HS-5 (cell line): ENCODE measurements at regions not wholly inside any gene's neighbourhood (a gene's known extent, or its start where the extent isn't known, plus 50 kb on each side); places are given as distances from the start of the nearest gene placed in this dataset.

Experiments used
- DNase-seq: peaks from one replicate; pipeline ENCODE4 v3.0.0-alpha.2; 2012; ENCODE audit warnings: low read depth

- no peak for DNase-seq
Observed at GRCh38 chr2:128578406-128579390, 260.0 kb upstream of the HS6ST1 start.

- no peak for DNase-seq
Observed at GRCh38 chr2:128579825-128580224, 261.2 kb upstream of the HS6ST1 start.

GRCh38 chr2:128580988-128581848 lies 262.6 kb upstream of the HS6ST1 start:
- DNase-seq: no peak

GRCh38 chr2:128581849-128582244 lies 263.2 kb upstream of the HS6ST1 start:
- no peak for DNase-seq

- peak; percentile 31 for DNase-seq
Observed at GRCh38 chr2:128584296-128584890, 265.7 kb upstream of the HS6ST1 start.

- DNase-seq: peak; percentile 25
Observed at GRCh38 chr2:128585706-128586105, 267.0 kb upstream of the HS6ST1 start.

GRCh38 chr2:128589681-128590080 lies 271.0 kb upstream of the HS6ST1 start:
- no peak for DNase-seq

GRCh38 chr2:128590309-128591021 lies 271.8 kb upstream of the HS6ST1 start:
- no peak for DNase-seq

GRCh38 chr2:128591022-128591860 lies 272.6 kb upstream of the HS6ST1 start:
- DNase-seq: no peak

GRCh38 chr2:128591861-128592822 lies 273.5 kb upstream of the HS6ST1 start:
- DNase-seq: no peak

- DNase-seq: no peak
Observed at GRCh38 chr2:128593518-128593878, 274.8 kb upstream of the HS6ST1 start.

GRCh38 chr2:128593879-128594650 lies 275.4 kb upstream of the HS6ST1 start:
- no peak for DNase-seq

GRCh38 chr2:128594651-128594910 lies 275.9 kb upstream of the HS6ST1 start:
- DNase-seq: no peak

GRCh38 chr2:128594953-128595677 lies 276.4 kb upstream of the HS6ST1 start:
- no peak for DNase-seq

GRCh38 chr2:128595763-128596395 lies 277.2 kb upstream of the HS6ST1 start:
- no peak for DNase-seq

- no peak for DNase-seq
Observed at GRCh38 chr2:128596396-128597120, 277.9 kb upstream of the HS6ST1 start.

GRCh38 chr2:128597121-128597762 lies 278.6 kb upstream of the HS6ST1 start:
- DNase-seq: no peak
